IMR-90 (cell line): ENCODE measurements at regions not wholly inside any gene's neighbourhood (a gene's known extent, or its start where the extent isn't known, plus 50 kb on each side); places are given as distances from the start of the nearest gene placed in this dataset.

ENCODE experiments used
- ATAC-seq: fragments of 200-7000 bp; cut with Tn5 transposase; 2 replicates; pipeline ENCODE4 v1.9.1; 2020; ENCODE audit warnings: low read depth, mild to moderate bottlenecking, moderate library complexity
- BruUV-seq: library from RNA; stranded (reverse); fragments of 400-500 nt; replicated peaks from 2 replicates; lab custom pipeline; 2021; lab: Mats Ljungman, UMichigan
- CTCF ChIA-PET: fragments of 300-600 bp; formaldehyde crosslinking; extraction: SDS; loops from one replicate; lab custom pipeline; 2021; ENCODE audit warnings: antibody characterized with exemption; lab: Yijun Ruan, JAX
- POLR2A ChIA-PET: fragments of 300-600 bp; sonication (Branson Sonifier 250); formaldehyde crosslinking; loops from one replicate; lab custom pipeline; 2022; ENCODE audit warnings: antibody characterized with exemption; ENCODE audit not compliant: unreplicated experiment; lab: Charles Lee
- DNase-seq: peaks from one replicate; pipeline ENCODE4 v3.0.0; 2013
- H2AFZ ChIP-seq: replicated peaks from 2 replicates; pipeline ENCODE3; 2013; ENCODE audit warnings: low read length, mild to moderate bottlenecking; ENCODE audit not compliant: poor library complexity
- H2AK5ac ChIP-seq: 2 replicates; pipeline ENCODE4 v1.6.1; 2013; ENCODE audit warnings: low read depth, low read length, inconsistent platforms
- H2AK9ac ChIP-seq: replicated peaks from 2 replicates; pipeline ENCODE3; 2013; ENCODE audit warnings: mild to moderate bottlenecking, low read depth, low read length, moderate library complexity; ENCODE audit not compliant: poor library complexity
- H2BK120ac ChIP-seq: 2 replicates; pipeline ENCODE4 v1.6.1; 2013; ENCODE audit warnings: low read depth, low read length, inconsistent platforms
- H2BK15ac ChIP-seq: 3 replicates; pipeline ENCODE4 v1.6.1; 2013; ENCODE audit warnings: low read depth, low read length, inconsistent platforms
- H2BK20ac ChIP-seq: 2 replicates; pipeline ENCODE4 v1.6.1; 2013; ENCODE audit warnings: low read depth, mild to moderate bottlenecking, inconsistent platforms, low read length, moderate library complexity
- H2BK5ac ChIP-seq: 2 replicates; pipeline ENCODE4 v1.6.1; 2013; ENCODE audit warnings: mild to moderate bottlenecking, low read depth, low read length, inconsistent platforms; ENCODE audit not compliant: poor library complexity, severe bottlenecking
- H3K14ac ChIP-seq: replicated peaks from 2 replicates; pipeline ENCODE4 v1.6.1; 2013; ENCODE audit warnings: low read depth, low read length, inconsistent platforms
- H3K18ac ChIP-seq: 2 replicates; pipeline ENCODE4 v1.6.1; 2013; ENCODE audit warnings: low read depth, low read length, control low read depth
- H3K23ac ChIP-seq: 2 replicates; pipeline ENCODE4 v1.6.1; 2013; ENCODE audit warnings: low read depth, low read length, inconsistent platforms
- H3K27ac ChIP-seq: 2 replicates; pipeline ENCODE4 v1.5.1; 2013; ENCODE audit warnings: mild to moderate bottlenecking, control low read depth, low read length; ENCODE audit not compliant: insufficient read depth
- H3K27me3 ChIP-seq: 2 replicates; pipeline ENCODE4 v1.6.1; 2013; ENCODE audit warnings: low read length; ENCODE audit not compliant: control insufficient read depth, insufficient read depth
- H3K36me3 ChIP-seq: 2 replicates; pipeline ENCODE4 v1.6.1; 2013; ENCODE audit warnings: low read length, mixed read lengths; ENCODE audit not compliant: control insufficient read depth, insufficient read depth
- H3K4ac ChIP-seq: 2 replicates; pipeline ENCODE4 v1.6.1; 2013; ENCODE audit warnings: low read depth, low read length, inconsistent platforms
- H3K4me1 ChIP-seq: 2 replicates; pipeline ENCODE4 v1.6.1; 2013; ENCODE audit warnings: low read length, mixed read lengths; ENCODE audit not compliant: control insufficient read depth, insufficient read depth
- H3K4me2 ChIP-seq: 2 replicates; pipeline ENCODE4 v1.6.1; 2013; ENCODE audit warnings: low read depth, mild to moderate bottlenecking, control low read depth, low read length, moderate library complexity
- H3K4me3 ChIP-seq: 2 replicates; pipeline ENCODE4 v1.5.1; 2013; ENCODE audit warnings: low read depth, mild to moderate bottlenecking, control low read depth, low read length, moderate library complexity; ENCODE audit not compliant: insufficient read depth
- H3K56ac ChIP-seq: 2 replicates; pipeline ENCODE4 v1.6.1; 2013; ENCODE audit warnings: low read length, inconsistent platforms; ENCODE audit not compliant: insufficient read depth; ENCODE audit errors: extremely low read depth
- H3K79me1 ChIP-seq, 2 experiments: 2 replicates each; pipeline ENCODE4 v1.6.1; 2013; ENCODE audit warnings: low read length in 2 of 2, inconsistent platforms in 1 of 2, low read depth in 1 of 2
- H3K9ac ChIP-seq: 2 replicates; pipeline ENCODE4 v1.6.1; 2013; ENCODE audit warnings: low read depth, low read length, control low read depth
- H3K9me1 ChIP-seq: 2 replicates; pipeline ENCODE4 v1.6.1; 2013; ENCODE audit warnings: low read length, inconsistent platforms; ENCODE audit not compliant: insufficient read depth
- H3K9me3 ChIP-seq: 2 replicates; pipeline ENCODE4 v1.6.1; 2013; ENCODE audit warnings: low read length; ENCODE audit not compliant: control insufficient read depth, insufficient read depth
- H4K20me1 ChIP-seq: 2 replicates; pipeline ENCODE4 v1.6.1; 2013; ENCODE audit warnings: low read length, inconsistent platforms; ENCODE audit not compliant: insufficient read depth
- H4K5ac ChIP-seq: 2 replicates; pipeline ENCODE4 v1.6.1; 2013; ENCODE audit warnings: mild to moderate bottlenecking, low read depth, low read length, control low read depth
- H4K8ac ChIP-seq, 2 experiments: 2 replicates each; pipeline ENCODE4 v1.6.1; 2013; ENCODE audit warnings: low read depth in 2 of 2, low read length in 2 of 2, control low read depth in 1 of 2, inconsistent platforms in 1 of 2
- H4K91ac ChIP-seq: 2 replicates; pipeline ENCODE4 v1.6.1; 2013; ENCODE audit warnings: low read depth, low read length, inconsistent platforms; ENCODE audit not compliant: insufficient read depth
- BHLHE40 ChIP-seq: fragments of 150-350 bp; IDR thresholded peaks from 2 replicates; pipeline ENCODE4 v1.6.1; 2016; ENCODE audit warnings: mild to moderate bottlenecking, low read depth, low read length
- CHD1 ChIP-seq: IDR thresholded peaks from 2 replicates; pipeline ENCODE4 v1.6.1; 2012; ENCODE audit warnings: low read depth, low read length, improper control_type of control experiment
- CTCF ChIP-seq: conservative IDR thresholded peaks from 2 replicates; pipeline ENCODE4 v1.5.1; 2012; ENCODE audit warnings: mild to moderate bottlenecking, low read depth, low read length, improper control_type of control experiment
- MAFK ChIP-seq: IDR thresholded peaks from 2 replicates; pipeline ENCODE4 v1.6.1; 2012; ENCODE audit warnings: low read depth, low read length, improper control_type of control experiment
- MAZ ChIP-seq: IDR thresholded peaks from 2 replicates; pipeline ENCODE4 v1.6.1; 2012; ENCODE audit warnings: low read depth, mild to moderate bottlenecking, low read length, improper control_type of control experiment, moderate library complexity, borderline replicate concordance
- MXI1 ChIP-seq: IDR thresholded peaks from 2 replicates; pipeline ENCODE4 v1.6.1; 2012; ENCODE audit warnings: low read depth, mild to moderate bottlenecking, low read length, moderate library complexity, borderline replicate concordance
- NFE2L2 ChIP-seq: fragments of 150-350 bp; IDR thresholded peaks from 2 replicates; pipeline ENCODE4 v1.6.1; 2016; ENCODE audit warnings: low read depth, mild to moderate bottlenecking, low read length
- RAD21 ChIP-seq: IDR thresholded peaks from 2 replicates; pipeline ENCODE4 v1.6.1; 2012; ENCODE audit warnings: low read length, improper control_type of control experiment
- RCOR1 ChIP-seq: IDR thresholded peaks from 2 replicates; pipeline ENCODE4 v1.6.1; 2012; ENCODE audit warnings: mild to moderate bottlenecking, low read length, improper control_type of control experiment; ENCODE audit not compliant: insufficient replicate concordance
- RFX5 ChIP-seq: IDR thresholded peaks from 2 replicates; pipeline ENCODE4 v1.8.0; 2012; ENCODE audit warnings: low read depth, mild to moderate bottlenecking, low read length, moderate library complexity
- WGBS, 2 experiments: methylation state at CpG; one replicate each; pipeline versions ENCODE4 v1.1.5 to v1.1.7; 2013; ENCODE audit warnings: missing lambda C conversion rate in 2 of 2; ENCODE audit not compliant: insufficient read length in 1 of 2; ENCODE audit errors: extremely low coverage in 2 of 2; 5-methylcytosine and 5-hydroxymethylcytosine counted together
- dilution Hi-C: fragments of 300-500 bp; cut with HindIII; formaldehyde crosslinking; loops from one replicate; pipeline ENCODE4 v1.14.3; 2018; ENCODE audit warnings: low sequenced_read_pairs; ENCODE audit not compliant: unreplicated experiment
- in situ Hi-C: fragments of 300-500 bp; cut with MboI; formaldehyde crosslinking; loops from 3 replicates; pipeline ENCODE4 v1.14.3; 2019; ENCODE audit warnings: low sequenced_read_pairs, inconsistent platforms, mixed read lengths
- intact Hi-C: fragments of 100-400 bp; cut with micrococcal nuclease; formaldehyde crosslinking; loops from 2 replicates; pipeline ENCODE4 v1.10.0; 2022
- TF ChIP-seq, protein P1 (sequence below): fragments of 150-350 bp; IDR thresholded peaks from 2 replicates; pipeline ENCODE4 v1.6.1; 2016; ENCODE audit warnings: low read depth, mild to moderate bottlenecking, low read length, moderate library complexity, borderline replicate concordance

DNA sequence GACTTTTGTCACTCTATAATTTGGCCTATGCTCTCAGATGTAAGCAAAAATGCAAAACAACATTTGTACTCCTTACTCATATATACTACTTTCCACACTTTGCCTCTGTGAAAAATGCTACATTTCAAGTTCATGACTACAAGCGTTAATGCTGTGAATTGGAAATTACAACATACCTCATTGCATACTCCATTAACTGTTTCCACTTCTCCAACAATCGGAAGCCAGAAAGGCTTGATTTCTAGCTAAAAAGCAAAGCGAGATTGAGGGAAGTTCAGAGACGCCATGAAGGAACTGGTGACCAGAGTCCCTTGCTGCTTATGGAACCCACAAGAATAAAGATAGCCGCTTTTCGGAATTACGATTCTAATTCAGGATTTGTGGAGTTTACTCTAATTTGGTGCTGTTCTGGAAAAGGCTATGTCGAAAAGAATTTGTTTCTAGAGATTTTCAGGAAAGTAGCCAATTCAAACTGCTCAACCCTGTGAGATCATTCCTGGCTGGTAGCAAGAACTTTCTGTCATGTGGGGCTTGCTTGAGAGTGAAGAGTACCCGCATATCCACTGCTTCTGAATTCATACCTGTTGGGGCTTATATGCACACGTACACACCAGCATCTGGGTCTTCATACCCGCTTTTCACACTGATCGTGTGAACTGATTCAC, 98.0 kb upstream of the CITED2 start:
- H3K9me3 ChIP-seq, result no peaks in the 10 kb centered on the region
- no peaks in the 10 kb centered on the region for H3K79me1 ChIP-seq
- H4K8ac ChIP-seq, result 0 out of 4 replicates have a peak overlapping the region, but pooled peaks of 1 of the 2 experiments have one; percentile 16
- WGBS, 2 experiments, result 93% methylated on average over 5 of the region's 12 CpGs; no CpG with 5 or more reads in 1 of the 2 experiments
- no peak overlapping the region for H3K14ac ChIP-seq
- no peaks in the 10 kb centered on the region for H3K27me3 ChIP-seq
- H2BK5ac ChIP-seq, result no peak overlapping the region
- in situ Hi-C loops (no loop called here), dilution Hi-C loops (no loop called here), intact Hi-C loops (loop anchor here (5.0 kb wide), 1 partner anchor 95 kb away; no protein-coding TSS in a partner anchor)
- no peak for ATAC-seq
- DNase-seq, result peak; percentile 44
- H3K9ac ChIP-seq, result no peak overlapping the region
- POLR2A ChIA-PET, result no interaction called here
- H3K4me2 ChIP-seq, result no peak overlapping the region
- H3K27ac ChIP-seq, result no peak overlapping the region
- H2AK5ac ChIP-seq, result peak overlapping the region; percentile 43; the same call in 1 of the 2 replicates
- H2BK120ac ChIP-seq, result no peak overlapping the region
- no peak overlapping the region for H4K91ac ChIP-seq
- no TSS peak for BruUV-seq
- no peak overlapping the region for H2AK9ac ChIP-seq
- peak overlapping the region; percentile 13; the same call in 1 of the 2 replicates for H4K5ac ChIP-seq
- H4K20me1 ChIP-seq, result no peaks in the 10 kb centered on the region
- no peak overlapping the region for H3K23ac ChIP-seq
- H2BK15ac ChIP-seq, result peak overlapping the region; percentile 32; the same call in 1 of the 3 replicates
- peaks cover 6% of the 10 kb centered on the region; the same call in 1 of the 2 replicates for H3K9me1 ChIP-seq
- peaks cover 16% of the 10 kb centered on the region for H3K4me1 ChIP-seq
- no peak overlapping the region for H3K56ac ChIP-seq
- no peak overlapping the region for H3K4ac ChIP-seq
- peak overlapping the region; percentile 41; the same call in 1 of the 2 replicates for H3K18ac ChIP-seq
- no peak overlapping the region for H3K4me3 ChIP-seq
- TF ChIP-seq RAD21, result no peak
- no peak for TF ChIP-seq BHLHE40
- no peak for TF ChIP-seq MAFK
- TF ChIP-seq RFX5, result no peak
- TF ChIP-seq MXI1, result no peak
- TF ChIP-seq MAZ, result no peak
- TF ChIP-seq, protein P1, sequence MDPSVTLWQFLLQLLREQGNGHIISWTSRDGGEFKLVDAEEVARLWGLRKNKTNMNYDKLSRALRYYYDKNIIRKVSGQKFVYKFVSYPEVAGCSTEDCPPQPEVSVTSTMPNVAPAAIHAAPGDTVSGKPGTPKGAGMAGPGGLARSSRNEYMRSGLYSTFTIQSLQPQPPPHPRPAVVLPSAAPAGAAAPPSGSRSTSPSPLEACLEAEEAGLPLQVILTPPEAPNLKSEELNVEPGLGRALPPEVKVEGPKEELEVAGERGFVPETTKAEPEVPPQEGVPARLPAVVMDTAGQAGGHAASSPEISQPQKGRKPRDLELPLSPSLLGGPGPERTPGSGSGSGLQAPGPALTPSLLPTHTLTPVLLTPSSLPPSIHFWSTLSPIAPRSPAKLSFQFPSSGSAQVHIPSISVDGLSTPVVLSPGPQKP, result no peak
- no peak for TF ChIP-seq CTCF
- TF ChIP-seq RCOR1, result no peak
- no peak for TF ChIP-seq CHD1
- TF ChIP-seq NFE2L2, result no peak
- H2BK20ac ChIP-seq, result no peak overlapping the region
- peak overlapping the region; percentile 47 for H2AFZ ChIP-seq
- H3K36me3 ChIP-seq, result no peaks in the 10 kb centered on the region
- CTCF ChIA-PET, result no interaction called here
